GM10248 (cell line): ENCODE measurements at regions not wholly inside any gene's neighbourhood (a gene's known extent, or its start where the extent isn't known, plus 50 kb on each side); places are given as distances from the start of the nearest gene placed in this dataset.
"Not testable (repeated sequence)": the region's sequence is repeated elsewhere in the genome, so short reads cannot be mapped to it uniquely, and the experiment has no call there.

Experiments
- CTCF ChIA-PET: fragments of 300-600 bp; sonication (Branson Sonifier 250); formaldehyde crosslinking; extraction: SDS; loops from one replicate; lab custom pipeline; 2021; ENCODE audit warnings: antibody characterized with exemption; lab: Yijun Ruan, JAX
- POLR2A ChIA-PET: fragments of 350-650 bp; sonication (Branson Sonifier 250); formaldehyde crosslinking; extraction: SDS; loops from one replicate; lab custom pipeline; 2020; ENCODE audit warnings: antibody characterized with exemption; lab: Yijun Ruan, JAX
- DNase-seq: peaks from one replicate; pipeline ENCODE4 v3.0.0; 2012; ENCODE audit errors: extremely low spot score
- TF ChIP-seq, protein P1 (sequence below): IDR thresholded peaks from 2 replicates; pipeline ENCODE4 v1.5.1; 2012; ENCODE audit warnings: mild to moderate bottlenecking, low read depth; ENCODE audit errors: extremely low read depth, missing control alignments, control extremely low read depth

DNA sequence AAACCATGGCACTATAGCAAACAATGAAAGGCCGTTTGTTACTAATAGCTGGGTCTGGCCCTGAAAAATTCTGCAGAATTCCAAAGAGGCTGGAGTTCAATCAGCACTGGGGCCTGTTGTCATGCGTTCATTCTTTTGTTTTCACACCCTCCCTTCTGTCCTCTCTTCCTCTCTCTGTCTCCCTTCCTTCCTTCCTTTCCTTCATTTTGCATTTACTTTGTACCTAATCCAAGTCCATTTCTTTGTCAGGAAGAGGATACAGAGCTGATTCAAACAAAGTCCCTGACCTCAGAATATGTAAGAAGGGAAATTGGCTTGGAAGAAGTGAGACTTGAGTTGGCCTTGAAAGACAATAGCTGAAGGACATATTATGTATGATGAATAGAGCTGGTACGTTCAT, 119.6 kb upstream of the LDB2 start:
- ChIA-PET POLR2A (no interaction called here), CTCF (interaction anchor here (1.5 kb wide), 1 partner anchor 24 kb away, joined by 3 read pairs; no protein-coding TSS in a partner anchor)
- DNase-seq = no peak
- TF ChIP-seq, protein P1, sequence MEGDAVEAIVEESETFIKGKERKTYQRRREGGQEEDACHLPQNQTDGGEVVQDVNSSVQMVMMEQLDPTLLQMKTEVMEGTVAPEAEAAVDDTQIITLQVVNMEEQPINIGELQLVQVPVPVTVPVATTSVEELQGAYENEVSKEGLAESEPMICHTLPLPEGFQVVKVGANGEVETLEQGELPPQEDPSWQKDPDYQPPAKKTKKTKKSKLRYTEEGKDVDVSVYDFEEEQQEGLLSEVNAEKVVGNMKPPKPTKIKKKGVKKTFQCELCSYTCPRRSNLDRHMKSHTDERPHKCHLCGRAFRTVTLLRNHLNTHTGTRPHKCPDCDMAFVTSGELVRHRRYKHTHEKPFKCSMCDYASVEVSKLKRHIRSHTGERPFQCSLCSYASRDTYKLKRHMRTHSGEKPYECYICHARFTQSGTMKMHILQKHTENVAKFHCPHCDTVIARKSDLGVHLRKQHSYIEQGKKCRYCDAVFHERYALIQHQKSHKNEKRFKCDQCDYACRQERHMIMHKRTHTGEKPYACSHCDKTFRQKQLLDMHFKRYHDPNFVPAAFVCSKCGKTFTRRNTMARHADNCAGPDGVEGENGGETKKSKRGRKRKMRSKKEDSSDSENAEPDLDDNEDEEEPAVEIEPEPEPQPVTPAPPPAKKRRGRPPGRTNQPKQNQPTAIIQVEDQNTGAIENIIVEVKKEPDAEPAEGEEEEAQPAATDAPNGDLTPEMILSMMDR = no peak

DNA sequence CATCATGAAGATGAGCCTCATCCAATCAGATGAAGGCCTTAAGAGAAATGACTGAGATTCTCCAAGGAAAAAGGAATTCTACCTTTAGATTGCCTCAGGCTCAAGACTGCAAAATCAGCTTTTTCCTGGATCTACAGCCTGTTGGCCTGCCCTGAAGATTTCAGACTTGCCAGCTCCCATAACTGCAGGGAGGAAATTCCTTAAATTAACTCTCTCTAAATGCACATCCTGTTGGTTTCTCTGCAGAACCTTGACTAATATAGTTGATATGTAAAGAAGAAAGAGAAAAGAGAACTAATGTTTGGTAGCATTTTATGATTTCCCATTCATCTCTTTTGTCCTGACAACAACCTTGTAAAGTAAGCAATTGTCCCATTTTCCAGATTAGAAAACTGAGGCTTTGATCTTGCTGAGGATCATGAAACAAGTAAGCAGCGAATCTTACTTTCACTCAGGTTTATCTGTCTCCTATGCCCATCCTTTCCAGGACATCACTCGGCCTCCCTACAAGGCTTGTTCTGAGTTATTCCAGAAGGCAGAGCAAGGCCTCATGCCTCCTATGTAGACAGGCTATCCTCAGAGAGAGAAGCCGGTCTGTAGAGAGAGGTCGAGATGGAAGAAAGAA, 115.0 kb upstream of the LDB2 start:
- DNase-seq = no peak
- CTCF ChIA-PET = no interaction called here
- TF ChIP-seq, protein P1 = no peak
- POLR2A ChIA-PET = no interaction called here

DNA sequence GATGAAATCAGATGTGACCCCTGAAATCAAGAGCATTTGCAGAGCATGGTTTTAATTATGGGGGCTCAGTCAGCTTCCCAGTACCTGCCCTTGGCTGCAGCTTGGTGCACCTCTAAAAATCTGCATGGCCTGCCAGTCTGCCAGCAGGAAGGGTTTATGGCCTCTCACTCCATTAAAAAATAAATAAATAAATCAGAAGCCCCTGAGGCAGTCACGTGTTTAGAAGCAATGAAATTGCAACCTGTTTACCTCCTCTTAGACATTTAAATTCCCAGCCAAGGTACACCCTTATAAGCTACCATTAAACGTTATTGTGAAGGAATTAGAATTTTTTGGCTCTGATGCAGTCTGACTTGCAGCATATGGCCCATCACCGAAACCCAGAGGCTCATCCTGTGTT, 114.0 kb upstream of the LDB2 start:
- ChIA-PET CTCF (no interaction called here), POLR2A (no interaction called here)
- no peak for DNase-seq
- TF ChIP-seq, protein P1 = no peak

DNA sequence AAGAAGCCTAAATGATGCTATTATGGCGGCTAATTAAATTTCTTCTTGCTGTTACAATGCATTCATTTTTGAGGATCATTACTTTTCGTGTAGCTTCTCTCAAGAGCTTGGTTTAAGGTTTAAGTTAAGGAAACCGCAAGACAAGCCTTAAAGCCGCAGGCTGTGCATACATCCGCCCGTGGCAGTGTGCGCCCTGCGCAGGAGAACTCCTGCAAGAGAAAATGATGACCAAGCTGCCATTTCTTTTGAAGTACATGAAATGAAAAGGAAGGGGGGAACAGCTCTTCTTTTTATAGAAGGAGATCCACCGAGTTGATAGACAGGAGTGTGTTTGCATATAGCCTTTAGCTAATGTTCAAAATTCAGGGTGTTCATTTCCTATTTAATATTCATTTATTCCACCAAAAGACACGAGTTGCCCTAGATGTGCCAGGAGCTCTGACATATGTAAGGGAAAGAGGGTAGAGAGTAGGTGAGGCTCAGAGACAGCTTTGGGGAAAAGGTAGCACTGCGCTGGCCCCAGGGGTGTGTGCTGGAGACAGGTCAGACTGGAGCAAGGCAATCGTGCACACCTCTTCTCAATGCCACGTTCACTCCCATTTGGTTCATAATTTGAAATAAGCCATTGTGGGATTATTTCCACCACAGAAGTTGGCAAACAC, 112.1 kb upstream of the LDB2 start:
- DNase-seq = no peak
- TF ChIP-seq, protein P1 = no peak
- ChIA-PET CTCF (interaction anchor here (1.2 kb wide), 1 partner anchor 9 kb away, joined by 6 read pairs; no protein-coding TSS in a partner anchor), POLR2A (no interaction called here)

DNA sequence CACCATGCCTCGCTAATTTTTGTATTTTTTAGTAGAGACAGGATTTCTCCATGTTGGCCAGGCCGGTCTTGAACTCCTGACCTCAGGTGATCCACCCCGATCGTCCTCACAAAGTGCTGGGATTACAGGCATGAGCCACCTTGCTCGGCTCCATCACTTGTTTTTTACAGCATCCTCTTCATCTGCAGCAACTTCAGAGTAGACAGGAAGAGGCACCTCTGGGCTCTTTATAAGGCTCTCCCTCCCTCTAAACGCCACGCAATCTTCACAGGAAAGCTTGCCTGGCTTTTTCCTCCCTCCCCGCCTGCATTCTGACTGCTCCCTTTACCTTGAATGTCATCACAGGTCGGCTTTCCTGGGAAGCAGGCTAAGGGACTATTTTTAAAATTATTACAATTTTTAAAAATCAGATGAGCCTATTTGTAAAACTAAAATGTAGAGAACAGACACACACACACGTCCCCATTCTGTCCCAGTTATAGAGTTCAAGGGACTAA, 111.5 kb upstream of the LDB2 start:
- POLR2A ChIA-PET = no interaction called here
- TF ChIP-seq, protein P1 = no peak
- CTCF ChIA-PET = interaction anchor here (1.2 kb wide), 1 partner anchor 9 kb away, joined by 6 read pairs; no protein-coding TSS in a partner anchor
- DNase-seq = no peak

DNA sequence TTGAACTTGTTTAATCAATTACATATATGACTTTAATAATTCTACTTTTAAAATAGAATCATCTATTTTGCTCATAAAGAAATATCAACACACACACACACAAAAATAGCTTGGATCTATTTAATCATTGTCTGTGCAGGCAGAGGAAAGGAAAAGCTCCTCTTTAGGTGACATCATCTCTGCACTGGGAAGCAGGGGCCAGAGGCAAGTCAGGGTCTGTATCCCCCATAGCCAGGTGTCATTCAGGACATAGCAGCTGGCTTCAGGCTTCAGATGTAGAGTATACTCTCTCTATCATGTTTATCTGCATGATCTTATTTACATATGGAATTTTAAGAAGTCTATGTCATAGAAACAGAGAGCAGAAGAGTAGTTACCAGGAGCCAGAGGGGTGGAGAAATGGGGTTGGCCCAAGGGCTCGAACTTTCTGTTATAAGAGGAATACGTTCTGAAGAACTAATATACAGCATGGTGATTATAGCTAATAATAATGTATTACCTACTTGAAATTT, 110.4 kb upstream of the LDB2 start:
- ChIA-PET POLR2A (no interaction called here), CTCF (interaction anchor here (1.3 kb wide), 1 partner anchor 15 kb away, joined by 3 read pairs; no protein-coding TSS in a partner anchor)
- TF ChIP-seq, protein P1 = no peak
- no peak for DNase-seq

DNA sequence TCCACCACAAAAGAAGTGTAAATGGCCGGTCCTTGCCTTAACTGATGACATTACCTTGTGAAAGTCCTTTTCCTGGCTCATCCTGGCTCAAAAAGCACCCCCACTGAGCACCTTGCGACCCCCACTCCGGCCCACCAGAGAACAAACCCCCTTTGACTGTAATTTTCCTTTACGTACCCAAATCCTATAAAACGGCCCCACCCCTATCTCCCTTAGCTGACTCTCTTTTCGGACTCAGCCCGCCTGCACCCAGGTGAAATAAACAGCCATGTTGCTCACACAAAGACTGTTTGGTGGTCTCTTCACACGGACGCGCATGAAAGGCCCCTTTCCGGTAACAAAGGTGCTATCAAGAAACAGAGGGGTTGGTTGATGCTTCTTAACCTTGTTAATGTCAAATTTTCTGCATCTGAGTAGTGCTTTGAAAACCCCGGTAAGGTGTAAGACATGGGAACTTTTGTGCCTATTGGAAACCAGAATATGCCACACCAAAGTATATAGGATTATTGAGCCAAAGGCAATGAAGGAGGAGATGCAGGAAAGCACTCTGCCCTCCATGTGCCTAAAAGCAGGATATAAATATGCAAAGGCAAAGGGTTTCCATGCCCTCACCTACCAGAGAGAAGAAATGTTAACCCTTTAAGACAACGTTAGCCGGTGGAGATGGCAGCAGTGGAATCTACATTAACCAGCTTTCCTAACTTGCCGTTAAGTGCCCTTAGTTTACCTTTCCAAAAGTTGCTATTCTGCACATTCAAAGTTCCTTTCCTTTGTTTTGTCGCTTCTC, 105.4 kb upstream of the LDB2 start:
- POLR2A ChIA-PET, CTCF ChIA-PET, DNase-seq: not testable (repeated sequence)
